H9 (cell line): ENCODE measurements at regions not wholly inside any gene's neighbourhood (a gene's known extent, or its start where the extent isn't known, plus 50 kb on each side); places are given as distances from the start of the nearest gene placed in this dataset.

Source experiments
- DNase-seq: peaks from one replicate; pipeline ENCODE4 v3.0.0-alpha.2; 2017
- H2AFZ ChIP-seq: one replicate; pipeline ENCODE4 v1.6.1; 2013; ENCODE audit warnings: mild to moderate bottlenecking, low read length, control low read depth, moderate library complexity
- H2AK5ac ChIP-seq: 2 replicates; pipeline ENCODE4 v1.6.1; 2013; ENCODE audit warnings: low read length, control low read depth, mixed read lengths; ENCODE audit not compliant: insufficient read length
- H2BK120ac ChIP-seq: one replicate; pipeline ENCODE4 v1.6.1; 2013; ENCODE audit warnings: low read depth, mild to moderate bottlenecking, low read length, control low read depth, inconsistent platforms; ENCODE audit not compliant: poor library complexity, severe bottlenecking
- H2BK12ac ChIP-seq: 2 replicates; pipeline ENCODE4 v1.6.1; 2013; ENCODE audit warnings: low read length, control low read depth, mixed read lengths, low read depth; ENCODE audit not compliant: insufficient read length
- H2BK15ac ChIP-seq: 2 replicates; pipeline ENCODE4 v1.6.1; 2013; ENCODE audit warnings: low read depth, low read length, control low read depth
- H2BK20ac ChIP-seq: one replicate; pipeline ENCODE4 v1.6.1; 2013; ENCODE audit warnings: low read depth, mild to moderate bottlenecking, low read length, control low read depth, inconsistent platforms; ENCODE audit not compliant: poor library complexity, severe bottlenecking
- H2BK5ac ChIP-seq: 2 replicates; pipeline ENCODE4 v1.6.1; 2013; ENCODE audit warnings: low read length, control low read depth, mixed read lengths; ENCODE audit not compliant: insufficient read length
- H3K14ac ChIP-seq: 2 replicates; pipeline ENCODE4 v1.6.1; 2013; ENCODE audit warnings: low read length, control low read depth; ENCODE audit not compliant: insufficient read depth
- H3K18ac ChIP-seq: 2 replicates; pipeline ENCODE4 v1.6.1; 2013; ENCODE audit warnings: low read depth, mild to moderate bottlenecking, mixed read lengths, low read length, control low read depth; ENCODE audit not compliant: insufficient read length
- H3K23ac ChIP-seq: 2 replicates; pipeline ENCODE4 v1.6.1; 2013; ENCODE audit warnings: low read length, control low read depth, mixed read lengths, low read depth; ENCODE audit not compliant: insufficient read length
- H3K23me2 ChIP-seq: 2 replicates; pipeline ENCODE4 v1.6.1; 2013; ENCODE audit warnings: low read depth, mild to moderate bottlenecking, mixed read lengths, low read length, control low read depth; ENCODE audit not compliant: insufficient read length, poor library complexity, severe bottlenecking
- H3K27ac ChIP-seq: 2 replicates; pipeline ENCODE4 v1.5.1; 2013; ENCODE audit warnings: low read length, control low read depth, mixed read lengths, low read depth; ENCODE audit not compliant: insufficient read length
- H3K27me3 ChIP-seq: 2 replicates; pipeline ENCODE4 v1.6.1; 2013; ENCODE audit warnings: low read length, control low read depth, inconsistent platforms; ENCODE audit not compliant: insufficient read depth
- H3K4ac ChIP-seq: 2 replicates; pipeline ENCODE4 v1.6.1; 2013; ENCODE audit warnings: low read depth, mild to moderate bottlenecking, control low read depth, inconsistent platforms, low read length, moderate library complexity
- H3K4me1 ChIP-seq: 2 replicates; pipeline ENCODE4 v1.6.1; 2013; ENCODE audit warnings: low read length, control low read depth, inconsistent platforms; ENCODE audit not compliant: insufficient read depth
- H3K4me2 ChIP-seq: 2 replicates; pipeline ENCODE4 v1.6.1; 2013; ENCODE audit warnings: low read length, control low read depth, mixed read lengths; ENCODE audit not compliant: insufficient read length, insufficient read depth
- H3K56ac ChIP-seq: 2 replicates; pipeline ENCODE4 v1.6.1; 2013; ENCODE audit warnings: low read depth, mild to moderate bottlenecking, mixed read lengths, low read length, control low read depth; ENCODE audit not compliant: insufficient read length
- H3K79me1 ChIP-seq: 2 replicates; pipeline ENCODE4 v1.6.1; 2013; ENCODE audit warnings: low read depth, mild to moderate bottlenecking, moderate library complexity, low read length, control low read depth, inconsistent platforms; ENCODE audit not compliant: insufficient read depth, poor library complexity, severe bottlenecking
- H3K79me2 ChIP-seq: 2 replicates; pipeline ENCODE4 v1.6.1; 2013; ENCODE audit warnings: low read length, control low read depth, inconsistent platforms; ENCODE audit not compliant: insufficient read depth
- H3K9ac ChIP-seq: 2 replicates; pipeline ENCODE4 v1.6.1; 2013; ENCODE audit warnings: low read length, control low read depth, mixed read lengths; ENCODE audit not compliant: insufficient read length; ENCODE audit errors: extremely low read depth
- H3K9me3 ChIP-seq: one replicate; pipeline ENCODE4 v1.6.1; 2013; ENCODE audit warnings: low read depth, low read length, inconsistent platforms; ENCODE audit not compliant: control insufficient read depth
- H3T11ph ChIP-seq: one replicate; pipeline ENCODE4 v1.6.1; 2013; ENCODE audit warnings: mild to moderate bottlenecking, low read length, control low read depth, inconsistent platforms
- H4K20me1 ChIP-seq: one replicate; pipeline ENCODE4 v1.6.1; 2013; ENCODE audit not compliant: control insufficient read depth, insufficient read length, insufficient read depth
- H4K5ac ChIP-seq: 2 replicates; pipeline ENCODE4 v1.6.1; 2013; ENCODE audit warnings: low read depth, mild to moderate bottlenecking, mixed read lengths, low read length, control low read depth; ENCODE audit not compliant: insufficient read length
- H4K8ac ChIP-seq: replicated peaks from 2 replicates; pipeline ENCODE4 v1.6.1; 2013; ENCODE audit warnings: low read length, control low read depth, mixed read lengths, low read depth; ENCODE audit not compliant: insufficient read length
- H4K91ac ChIP-seq: 2 replicates; pipeline ENCODE4 v1.6.1; 2013; ENCODE audit warnings: low read depth, mild to moderate bottlenecking, moderate library complexity, mixed read lengths, low read length, control low read depth; ENCODE audit not compliant: insufficient read length
- H3K27ac Mint-ChIP-seq, 3 experiments: 2 replicates in 2 of 3; 3 replicates in 1 of 3; pipeline ENCODE4 v1.8.0; 2020 to 2021; ENCODE audit warnings: mixed read lengths in 3 of 3, mild to moderate bottlenecking in 1 of 3, moderate library complexity in 1 of 3
- H3K27me3 Mint-ChIP-seq: 2 replicates; pipeline ENCODE4 v1.8.0; 2021; ENCODE audit warnings: low read depth, mild to moderate bottlenecking, moderate library complexity, mixed read lengths
- H3K36me3 Mint-ChIP-seq, 3 experiments: 2 replicates in 2 of 3; 3 replicates in 1 of 3; pipeline ENCODE4 v1.8.0; 2020 to 2021; ENCODE audit warnings: low read depth in 3 of 3, mixed read lengths in 3 of 3; ENCODE audit not compliant: insufficient read depth in 1 of 3
- H3K4me1 Mint-ChIP-seq, 2 experiments: 2 replicates each; pipeline ENCODE4 v1.8.0; 2020; ENCODE audit warnings: mixed read lengths in 2 of 2
- H3K4me3 Mint-ChIP-seq, 2 experiments: 2 replicates in 1 of 2; 3 replicates in 1 of 2; pipeline ENCODE4 v1.8.0; 2020 to 2021; ENCODE audit warnings: mild to moderate bottlenecking in 2 of 2, mixed read lengths in 2 of 2, moderate library complexity in 1 of 2
- H3K9me3 Mint-ChIP-seq, 2 experiments: 2 replicates in 1 of 2; 3 replicates in 1 of 2; pipeline ENCODE4 v1.8.0; 2020; ENCODE audit warnings: mild to moderate bottlenecking in 2 of 2, mixed read lengths in 2 of 2, moderate library complexity in 1 of 2
- TF ChIP-seq, protein P1 (sequence below): fragments of 200-600 bp; sonication (generic); conservative IDR thresholded peaks from 3 replicates; pipeline ENCODE4 v1.8.0; 2021; ENCODE audit warnings: antibody characterized with exemption, mild to moderate bottlenecking

DNA sequence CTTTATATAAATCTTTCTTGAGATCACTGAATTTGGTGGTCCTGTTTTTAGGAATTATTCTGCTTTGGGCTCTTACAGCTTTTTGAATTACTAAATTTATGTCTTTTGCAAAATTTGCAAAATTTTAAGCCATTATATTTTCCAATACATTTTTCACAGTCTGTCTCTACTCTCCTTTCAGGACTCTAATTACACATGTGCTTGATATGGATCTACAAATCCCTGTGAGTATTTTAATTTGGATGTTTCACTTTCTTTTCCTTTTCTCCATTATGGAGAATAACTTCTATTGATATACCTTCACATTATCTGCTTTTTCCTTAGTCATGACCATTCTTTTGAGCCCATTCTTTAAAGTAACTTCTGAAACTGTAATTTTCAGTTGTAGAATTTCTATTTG is 315.4 kb downstream of the DCAF12L2 start:
- DNase-seq: no peak
- no peaks in the 10 kb centered on the region for H3K79me2 ChIP-seq
- Mint-ChIP-seq H3K4me1 (no peaks in the 10 kb centered on the region), H3K27me3 (no peaks in the 10 kb centered on the region), H3K27ac (no peak overlapping the region), H3K36me3 (no peaks in the 10 kb centered on the region; a peak in 1 of 7 replicates), H3K9me3 (peaks cover 7 to 27% of the 10 kb centered on the region in 2 experiments; a peak in 4 of 5 replicates), H3K4me3 (no peak overlapping the region)
- no peak overlapping the region for H2BK15ac ChIP-seq
- no peak overlapping the region for H3K4ac ChIP-seq
- no peaks in the 10 kb centered on the region for H3K79me1 ChIP-seq
- H3K9me3 ChIP-seq: no peaks in the 10 kb centered on the region
- no peak overlapping the region for H3K18ac ChIP-seq
- H3K14ac ChIP-seq: no peak overlapping the region
- H3K27ac ChIP-seq: no peak overlapping the region
- TF ChIP-seq, protein P1, sequence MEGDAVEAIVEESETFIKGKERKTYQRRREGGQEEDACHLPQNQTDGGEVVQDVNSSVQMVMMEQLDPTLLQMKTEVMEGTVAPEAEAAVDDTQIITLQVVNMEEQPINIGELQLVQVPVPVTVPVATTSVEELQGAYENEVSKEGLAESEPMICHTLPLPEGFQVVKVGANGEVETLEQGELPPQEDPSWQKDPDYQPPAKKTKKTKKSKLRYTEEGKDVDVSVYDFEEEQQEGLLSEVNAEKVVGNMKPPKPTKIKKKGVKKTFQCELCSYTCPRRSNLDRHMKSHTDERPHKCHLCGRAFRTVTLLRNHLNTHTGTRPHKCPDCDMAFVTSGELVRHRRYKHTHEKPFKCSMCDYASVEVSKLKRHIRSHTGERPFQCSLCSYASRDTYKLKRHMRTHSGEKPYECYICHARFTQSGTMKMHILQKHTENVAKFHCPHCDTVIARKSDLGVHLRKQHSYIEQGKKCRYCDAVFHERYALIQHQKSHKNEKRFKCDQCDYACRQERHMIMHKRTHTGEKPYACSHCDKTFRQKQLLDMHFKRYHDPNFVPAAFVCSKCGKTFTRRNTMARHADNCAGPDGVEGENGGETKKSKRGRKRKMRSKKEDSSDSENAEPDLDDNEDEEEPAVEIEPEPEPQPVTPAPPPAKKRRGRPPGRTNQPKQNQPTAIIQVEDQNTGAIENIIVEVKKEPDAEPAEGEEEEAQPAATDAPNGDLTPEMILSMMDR: no peak
- H2AK5ac ChIP-seq: no peak overlapping the region
- H3K56ac ChIP-seq: no peak overlapping the region
- no peak overlapping the region for H2BK20ac ChIP-seq
- H3K27me3 ChIP-seq: no peaks in the 10 kb centered on the region
- no peak overlapping the region for H2BK12ac ChIP-seq
- no peaks in the 10 kb centered on the region for H3K4me1 ChIP-seq
- H4K91ac ChIP-seq: no peak overlapping the region
- no peaks in the 10 kb centered on the region for H4K20me1 ChIP-seq
- H3K4me2 ChIP-seq: no peak overlapping the region
- H2AFZ ChIP-seq: no peak overlapping the region
- H4K5ac ChIP-seq: no peak overlapping the region
- H4K8ac ChIP-seq: no peak overlapping the region
- H2BK120ac ChIP-seq: no peak overlapping the region
- H3K23me2 ChIP-seq: no peaks in the 10 kb centered on the region
- H3T11ph ChIP-seq: no peak overlapping the region
- no peak overlapping the region for H3K9ac ChIP-seq
- no peak overlapping the region for H3K23ac ChIP-seq
- no peak overlapping the region for H2BK5ac ChIP-seq
